ENCODE measurements at regions not wholly inside any gene's neighbourhood (a gene's known extent, or its start where the extent isn't known, plus 50 kb on each side); places are given as distances from the start of the nearest gene placed in this dataset.

GRCh38 chr21:15414057-15414456 lies 315.7 kb upstream of the USP25 start:
- peaks cover 3 to 7% of the 10 kb centered on the region in 2 donors for H3K9me3 Mint-ChIP-seq
- no peaks in the 10 kb centered on the region for H3K4me1 Mint-ChIP-seq (ENCODE audit: low read depth)
- H3K36me3 Mint-ChIP-seq (ENCODE audit: insufficient read depth in 2 of 2) = peaks cover 2 to 11% of the 10 kb centered on the region in 2 donors
- no peaks in the 10 kb centered on the region for H3K27me3 Mint-ChIP-seq (ENCODE audit: low read depth)
- DNase-seq = no peak
- no peak overlapping the region for H3K27ac Mint-ChIP-seq
- no peak overlapping the region for H3K4me3 Mint-ChIP-seq
- ATAC-seq (replicated peaks in 1 of 2) = peak in 1 of 2 donors; percentile 34

GRCh38 chr21:15415541-15416261 lies 314.1 kb upstream of the USP25 start:
- Mint-ChIP-seq H3K4me1 (ENCODE audit: low read depth) (no peaks in the 10 kb centered on the region), H3K27ac (no peak overlapping the region), H3K4me3 (no peak overlapping the region), H3K9me3 (peaks cover 3 to 7% of the 10 kb centered on the region in 2 donors), H3K36me3 (ENCODE audit: insufficient read depth in 2 of 2) (peaks cover 2 to 11% of the 10 kb centered on the region in 2 donors), H3K27me3 (ENCODE audit: low read depth) (no peaks in the 10 kb centered on the region)
- ATAC-seq (replicated peaks in 1 of 2) (no peak), DNase-seq (no peak)

- no peak for ATAC-seq (replicated peaks in 1 of 2)
These were observed 308.3 kb upstream of the USP25 start for GRCh38 chr21:15421441-15421881.

GRCh38 chr21:15421947-15422346 lies 307.8 kb upstream of the USP25 start:
- no peaks in the 10 kb centered on the region for H3K36me3 Mint-ChIP-seq (ENCODE audit: insufficient read depth in 2 of 2)
- DNase-seq = no peak
- no peak overlapping the region for H3K4me3 Mint-ChIP-seq
- H3K27ac Mint-ChIP-seq = no peak overlapping the region
- H3K27me3 Mint-ChIP-seq (ENCODE audit: low read depth) = no peaks in the 10 kb centered on the region
- peaks cover 33% of the 10 kb centered on the region for H3K4me1 Mint-ChIP-seq (ENCODE audit: low read depth)
- no peaks in the 10 kb centered on the region for H3K9me3 Mint-ChIP-seq
- peak in 1 of 2 donors; percentile 36 for ATAC-seq (replicated peaks in 1 of 2)

More at GRCh38 chr21:15421441-15421881, 308.3 kb upstream of the USP25 start:
- no peak for DNase-seq
- H3K27ac Mint-ChIP-seq = no peak overlapping the region
- no peak overlapping the region for H3K4me3 Mint-ChIP-seq
- no peaks in the 10 kb centered on the region for H3K9me3 Mint-ChIP-seq
- no peaks in the 10 kb centered on the region for H3K27me3 Mint-ChIP-seq (ENCODE audit: low read depth)
- H3K4me1 Mint-ChIP-seq (ENCODE audit: low read depth) = peaks cover 33% of the 10 kb centered on the region
- H3K36me3 Mint-ChIP-seq (ENCODE audit: insufficient read depth in 2 of 2) = no peaks in the 10 kb centered on the region

GRCh38 chr21:15422783-15423182 lies 307.0 kb upstream of the USP25 start:
- H3K4me1 Mint-ChIP-seq (ENCODE audit: low read depth) = peaks cover 33% of the 10 kb centered on the region
- DNase-seq = no peak
- peak overlapping the region in 1 of 2 donors; percentile 9 for H3K4me3 Mint-ChIP-seq
- peak overlapping the region; percentile 5 for H3K27ac Mint-ChIP-seq
- ATAC-seq (replicated peaks in 1 of 2) = peak; percentile 36 to 56
- no peaks in the 10 kb centered on the region for H3K36me3 Mint-ChIP-seq (ENCODE audit: insufficient read depth in 2 of 2)
- H3K9me3 Mint-ChIP-seq = no peaks in the 10 kb centered on the region
- H3K27me3 Mint-ChIP-seq (ENCODE audit: low read depth) = no peaks in the 10 kb centered on the region

GRCh38 chr21:15423676-15424445 lies 305.9 kb upstream of the USP25 start:
- no peaks in the 10 kb centered on the region for H3K9me3 Mint-ChIP-seq
- ATAC-seq (replicated peaks in 1 of 2) (no peak), DNase-seq (no peak)
- H3K4me1 Mint-ChIP-seq (ENCODE audit: low read depth) = peaks cover 33% of the 10 kb centered on the region
- H3K27me3 Mint-ChIP-seq (ENCODE audit: low read depth) = no peaks in the 10 kb centered on the region
- H3K36me3 Mint-ChIP-seq (ENCODE audit: insufficient read depth in 2 of 2) = no peaks in the 10 kb centered on the region
- H3K27ac Mint-ChIP-seq = no peak overlapping the region
- H3K4me3 Mint-ChIP-seq = no peak overlapping the region

- Mint-ChIP-seq H3K4me3 (no peak overlapping the region), H3K27me3 (ENCODE audit: low read depth) (no peaks in the 10 kb centered on the region), H3K36me3 (ENCODE audit: insufficient read depth in 2 of 2) (no peaks in the 10 kb centered on the region), H3K4me1 (ENCODE audit: low read depth) (peaks cover 33% of the 10 kb centered on the region), H3K9me3 (no peaks in the 10 kb centered on the region), H3K27ac (no peak overlapping the region)
- DNase-seq = no peak
- ATAC-seq (replicated peaks in 1 of 2) = peak; percentile 44 to 68
These were observed 304.7 kb upstream of the USP25 start for GRCh38 chr21:15425049-15425448.

- no peaks in the 10 kb centered on the region for H3K27me3 Mint-ChIP-seq (ENCODE audit: low read depth)
- ATAC-seq (replicated peaks in 1 of 2) (no peak), DNase-seq (no peak)
- H3K9me3 Mint-ChIP-seq = peaks cover 0 to 4% of the 10 kb centered on the region in 2 donors
- no peak overlapping the region for H3K27ac Mint-ChIP-seq
- no peak overlapping the region for H3K4me3 Mint-ChIP-seq
- H3K36me3 Mint-ChIP-seq (ENCODE audit: insufficient read depth in 2 of 2) = no peaks in the 10 kb centered on the region
- peaks cover 5% of the 10 kb centered on the region for H3K4me1 Mint-ChIP-seq (ENCODE audit: low read depth)
These were observed 299.8 kb upstream of the USP25 start for GRCh38 chr21:15430023-15430422.

GRCh38 chr21:15430577-15430976 lies 299.2 kb upstream of the USP25 start:
- no peak for ATAC-seq (replicated peaks in 1 of 2)
- Mint-ChIP-seq H3K27ac (no peak overlapping the region), H3K36me3 (ENCODE audit: insufficient read depth in 2 of 2) (no peaks in the 10 kb centered on the region)

GRCh38 chr21:15431053-15431452 lies 298.7 kb upstream of the USP25 start:
- ATAC-seq (replicated peaks in 1 of 2) (no peak), DNase-seq (no peak)
- Mint-ChIP-seq H3K9me3 (peaks cover 0 to 4% of the 10 kb centered on the region in 2 donors), H3K36me3 (ENCODE audit: insufficient read depth in 2 of 2) (no peaks in the 10 kb centered on the region), H3K27me3 (ENCODE audit: low read depth) (no peaks in the 10 kb centered on the region), H3K4me3 (no peak overlapping the region), H3K27ac (no peak overlapping the region), H3K4me1 (ENCODE audit: low read depth) (no peaks in the 10 kb centered on the region)

More at GRCh38 chr21:15430577-15430976, 299.2 kb upstream of the USP25 start:
- H3K4me1 Mint-ChIP-seq (ENCODE audit: low read depth) = no peaks in the 10 kb centered on the region
- peaks cover 0 to 4% of the 10 kb centered on the region in 2 donors for H3K9me3 Mint-ChIP-seq
- no peak for DNase-seq
- H3K4me3 Mint-ChIP-seq = no peak overlapping the region
- H3K27me3 Mint-ChIP-seq (ENCODE audit: low read depth) = no peaks in the 10 kb centered on the region

- Mint-ChIP-seq H3K27ac (no peak overlapping the region), H3K4me1 (ENCODE audit: low read depth) (peaks cover 15% of the 10 kb centered on the region), H3K4me3 (no peak overlapping the region), H3K36me3 (ENCODE audit: insufficient read depth in 2 of 2) (no peaks in the 10 kb centered on the region), H3K9me3 (peaks cover 0 to 4% of the 10 kb centered on the region in 2 donors), H3K27me3 (ENCODE audit: low read depth) (no peaks in the 10 kb centered on the region)
- ATAC-seq (replicated peaks in 1 of 2) (no peak), DNase-seq (no peak)
These were observed 296.7 kb upstream of the USP25 start for GRCh38 chr21:15433091-15433490.

GRCh38 chr21:15434163-15434905 lies 295.4 kb upstream of the USP25 start:
- Mint-ChIP-seq H3K9me3 (peaks cover 0 to 4% of the 10 kb centered on the region in 2 donors), H3K4me3 (no peak overlapping the region), H3K27ac (no peak overlapping the region), H3K4me1 (ENCODE audit: low read depth) (peaks cover 24% of the 10 kb centered on the region), H3K27me3 (ENCODE audit: low read depth) (no peaks in the 10 kb centered on the region), H3K36me3 (ENCODE audit: insufficient read depth in 2 of 2) (no peaks in the 10 kb centered on the region)
- no peak for ATAC-seq (replicated peaks in 1 of 2)
- DNase-seq = no peak

- no peak overlapping the region for H3K4me3 Mint-ChIP-seq
- H3K4me1 Mint-ChIP-seq (ENCODE audit: low read depth) = peaks cover 27% of the 10 kb centered on the region
- H3K9me3 Mint-ChIP-seq = peaks cover 0 to 4% of the 10 kb centered on the region in 2 donors
- H3K36me3 Mint-ChIP-seq (ENCODE audit: insufficient read depth in 2 of 2) = no peaks in the 10 kb centered on the region
- H3K27me3 Mint-ChIP-seq (ENCODE audit: low read depth) = no peaks in the 10 kb centered on the region
- DNase-seq (no peak), ATAC-seq (replicated peaks in 1 of 2) (no peak)
- H3K27ac Mint-ChIP-seq = no peak overlapping the region
These were observed 293.8 kb upstream of the USP25 start for GRCh38 chr21:15436031-15436430.

Measured in activated T-cell treated with anti-CD3 and anti-CD28 coated beads, Interleukin-2, amount 50 U/mL, for 72 hours (primary cell).